Gastrocnemius medialis (tissue), 4 donors: ENCODE measurements at regions not wholly inside any gene's neighbourhood (a gene's known extent, or its start where the extent isn't known, plus 50 kb on each side); places are given as distances from the start of the nearest gene placed in this dataset.

Source experiments
- CTCF ChIP-seq, 5 experiments: fragments of 450-650 bp in 3 of 5; fragments of 200-600 bp in 2 of 5; sonication (generic) in 2 of 5; IDR thresholded peaks in 4 of 5; conservative IDR thresholded peaks in 1 of 5; 1 replicate in 4 of 5; 2 replicates in 1 of 5; pipeline ENCODE4 v1.5.1; 2016 to 2019; ENCODE audit warnings: antibody characterized with exemption in 5 of 5, mild to moderate bottlenecking in 3 of 5, moderate library complexity in 3 of 5
- POLR2A ChIP-seq, 2 donors: fragments of 450-650 bp; IDR thresholded peaks; one replicate each; pipeline ENCODE4 v1.6.1; 2017; ENCODE audit warnings: antibody characterized with exemption in 2 of 2, mild to moderate bottlenecking in 2 of 2, moderate library complexity in 2 of 2

DNA sequence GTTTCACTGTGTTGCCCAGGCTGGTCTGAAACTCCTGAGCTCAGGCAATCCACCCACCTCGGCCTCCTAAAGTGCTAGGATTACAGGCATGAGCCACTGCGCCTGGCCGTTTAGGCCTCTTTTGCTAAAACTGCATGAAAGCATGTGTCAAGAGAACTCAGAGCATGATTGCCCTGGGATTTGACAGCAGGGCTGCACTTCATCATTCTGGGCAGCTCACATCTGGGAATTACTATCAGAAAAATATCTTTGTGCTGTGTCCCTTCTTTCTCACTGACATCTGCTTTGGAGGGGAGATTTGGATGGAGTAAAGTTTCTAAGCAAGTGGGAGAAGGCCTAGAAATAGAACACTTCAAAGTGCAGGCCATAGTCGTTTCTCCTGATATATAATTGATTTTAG, 59.6 kb upstream of the EIF2S2 start:
- TF ChIP-seq CTCF (IDR thresholded peaks at IDR 0.05 in 4 of 5, conservative IDR thresholded peaks at IDR 0.05 in 1 of 5) (no peak), POLR2A (IDR thresholded peaks at IDR 0.05) (no peak)
